ENCODE measurements at regions not wholly inside any gene's neighbourhood (a gene's known extent, or its start where the extent isn't known, plus 50 kb on each side); places are given as distances from the start of the nearest gene placed in this dataset.
A peak's percentile ranks its signal among the peaks of the same experiment; 100 is the strongest.

GRCh38 chrX:149161435-149162088, 343.5 kb downstream of the IDS start:
- no peak for FAIRE-seq
- 25% methylated on average over 2 of the region's 2 CpGs for WGBS (ENCODE audit: insufficient coverage, insufficient replicate concordance, low lambda C conversion rate, missing lambda C conversion rate)
- no TSS peak for BruUV-seq (replicated peaks)
- intact Hi-C loops (cut with micrococcal nuclease; ENCODE audit: unreplicated experiment) = no loop called here
- Histone ChIP-seq H3K4me1 (ENCODE audit: control insufficient read depth, insufficient read depth, low read length) (no peaks in the 10 kb centered on the region), H3K4me3 (no peak overlapping the region), H4K20me1 (ENCODE audit: control insufficient read depth, insufficient read depth) (no peaks in the 10 kb centered on the region), H3K4me2 (ENCODE audit: control insufficient read depth, insufficient read depth) (no peak overlapping the region), H3K9ac (ENCODE audit: control insufficient read depth, insufficient read depth, low read length) (no peak overlapping the region), H3K36me3 (ENCODE audit: control insufficient read depth in 2 of 2, insufficient read depth in 2 of 2, low read length in 1 of 2) (no peaks in the 10 kb centered on the region), H2AFZ (ENCODE audit: control insufficient read depth, low read depth, low read length) (no peak overlapping the region), H3K27me3 (replicated peaks in 1 of 2; ENCODE audit: control insufficient read depth in 2 of 2, insufficient read depth in 2 of 2, low read length in 1 of 2) (no peaks in the 10 kb centered on the region), H3K79me2 (ENCODE audit: control insufficient read depth, insufficient read depth, low read length) (no peaks in the 10 kb centered on the region), H3K27ac (ENCODE audit: control insufficient read depth, insufficient read depth) (no peak overlapping the region), H3K9me3 (replicated peaks; ENCODE audit: control insufficient read depth, insufficient read depth, low read length) (no peaks in the 10 kb centered on the region)
- ChIA-PET SMC1A (ENCODE audit: uncharacterized antibody, unreplicated experiment) (interaction anchor here (1.4 to 1.8 kb wide), 3 partner anchors 43 to 125 kb away, joined by 3 to 5 read pairs (median 4); no protein-coding TSS in a partner anchor), POLR2A (no interaction called here), RAD21 (ENCODE audit: unreplicated experiment) (interaction anchor here (0.9 to 2.1 kb wide), 2 partner anchors 8 to 62 kb away, joined by 3 to 8 read pairs; no protein-coding TSS in a partner anchor), CTCF (no interaction called here)
- no peak for DNase-seq (ENCODE audit: low read depth, low spot score)
- peak; percentile 43 for ATAC-seq
- in situ Hi-C loops (cut with MboI) = no loop called here
- TF ChIP-seq MEF2B (IDR thresholded peaks at IDR 0.05; ENCODE audit: partially characterized antibody, poor library complexity, severe bottlenecking) (peak; percentile 63), PAX5 (IDR thresholded peaks at IDR 0.05; ENCODE audit: borderline replicate concordance, low read depth, low read length) (no peak)

GRCh38 chrX:149157976-149158375, 347.1 kb downstream of the IDS start:
- no peak overlapping the region for H3K4me3 ChIP-seq
- H2AFZ ChIP-seq (ENCODE audit: control insufficient read depth, low read depth, low read length) = no peak overlapping the region
- FAIRE-seq (no peak), ATAC-seq (no peak), DNase-seq (ENCODE audit: low read depth, low spot score) (no peak)
- WGBS (ENCODE audit: insufficient coverage, insufficient replicate concordance, low lambda C conversion rate, missing lambda C conversion rate) = 30% methylated on average over 1 of the region's 1 CpG
- ChIA-PET RAD21 (ENCODE audit: unreplicated experiment) (no interaction called here), CTCF (no interaction called here), POLR2A (no interaction called here), SMC1A (ENCODE audit: uncharacterized antibody, unreplicated experiment) (interaction anchor here (0.9 to 1.8 kb wide), 2 partner anchors 15 to 48 kb away, joined by 3 to 4 read pairs; no protein-coding TSS in a partner anchor)
- no peaks in the 10 kb centered on the region for H3K9me3 ChIP-seq (replicated peaks; ENCODE audit: control insufficient read depth, insufficient read depth, low read length)
- H3K27me3 ChIP-seq (replicated peaks in 1 of 2; ENCODE audit: control insufficient read depth in 2 of 2, insufficient read depth in 2 of 2, low read length in 1 of 2) = no peaks in the 10 kb centered on the region
- H3K36me3 ChIP-seq (ENCODE audit: control insufficient read depth in 2 of 2, insufficient read depth in 2 of 2, low read length in 1 of 2) = no peaks in the 10 kb centered on the region
- no peaks in the 10 kb centered on the region for H3K79me2 ChIP-seq (ENCODE audit: control insufficient read depth, insufficient read depth, low read length)
- intact Hi-C loops (cut with micrococcal nuclease; ENCODE audit: unreplicated experiment) = no loop called here
- no peaks in the 10 kb centered on the region for H3K4me1 ChIP-seq (ENCODE audit: control insufficient read depth, insufficient read depth, low read length)
- H3K27ac ChIP-seq (ENCODE audit: control insufficient read depth, insufficient read depth) = no peak overlapping the region
- in situ Hi-C loops (cut with MboI) = no loop called here
- BruUV-seq (replicated peaks) = no TSS peak
- H3K4me2 ChIP-seq (ENCODE audit: control insufficient read depth, insufficient read depth) = no peak overlapping the region
- H3K9ac ChIP-seq (ENCODE audit: control insufficient read depth, insufficient read depth, low read length) = no peak overlapping the region
- H4K20me1 ChIP-seq (ENCODE audit: control insufficient read depth, insufficient read depth) = no peaks in the 10 kb centered on the region
- no peak for TF ChIP-seq E4F1 (IDR thresholded peaks at IDR 0.05; ENCODE audit: borderline replicate concordance, partially characterized antibody)
- no peak for TF ChIP-seq CUX1 (IDR thresholded peaks at IDR 0.05; ENCODE audit: insufficient replicate concordance, low read depth, low read length)
- no peak for TF ChIP-seq BACH1 (IDR thresholded peaks at IDR 0.05; ENCODE audit: borderline replicate concordance)
- TF ChIP-seq HDAC2 (IDR thresholded peaks at IDR 0.05) = no peak
- no peak for TF ChIP-seq NFYA (IDR thresholded peaks at IDR 0.05; ENCODE audit: borderline replicate concordance, low read depth, low read length)

Measured in GM12878 (cell line).